ENCODE measurements at regions not wholly inside any gene's neighbourhood (a gene's known extent, or its start where the extent isn't known, plus 50 kb on each side); places are given as distances from the start of the nearest gene placed in this dataset.

GRCh38 chr12:24446287-24446686 is 496.8 kb upstream of the SOX5 start:
- TF ChIP-seq CTCF (optimal IDR thresholded peaks at IDR 0.05 in 1 of 3, IDR thresholded peaks at IDR 0.05 in 1 of 3, conservative IDR thresholded peaks at IDR 0.05 in 1 of 3; ENCODE audit: extremely low read depth in 1 of 3, insufficient read depth in 2 of 3, low read length in 3 of 3) (no peak), EZH2 (IDR thresholded peaks at IDR 0.05; ENCODE audit: low read length) (no peak)

All from keratinocyte (primary cell).